ENCODE measurements at regions not wholly inside any gene's neighbourhood (a gene's known extent, or its start where the extent isn't known, plus 50 kb on each side); places are given as distances from the start of the nearest gene placed in this dataset.

DNA sequence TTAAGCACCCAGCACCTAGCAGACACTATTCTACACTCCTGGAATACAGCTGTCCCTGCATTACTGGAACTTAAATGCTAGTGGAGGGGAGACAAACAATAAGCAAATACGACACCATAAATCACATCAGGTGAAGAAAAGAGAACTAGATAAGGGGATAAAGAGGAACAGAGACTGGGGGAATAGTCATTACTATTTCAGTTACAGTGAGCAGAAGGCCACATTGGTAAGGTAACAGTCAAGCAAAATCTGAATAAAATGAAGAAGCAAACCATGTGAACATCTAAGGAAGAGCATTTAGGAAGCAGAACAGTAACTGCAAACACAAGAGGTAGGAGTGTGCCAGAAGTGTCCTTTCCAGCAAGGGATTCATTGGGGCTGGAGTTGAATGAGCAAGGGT is 77.0 kb upstream of the PTPRM start:
- TF ChIP-seq, protein P1, sequence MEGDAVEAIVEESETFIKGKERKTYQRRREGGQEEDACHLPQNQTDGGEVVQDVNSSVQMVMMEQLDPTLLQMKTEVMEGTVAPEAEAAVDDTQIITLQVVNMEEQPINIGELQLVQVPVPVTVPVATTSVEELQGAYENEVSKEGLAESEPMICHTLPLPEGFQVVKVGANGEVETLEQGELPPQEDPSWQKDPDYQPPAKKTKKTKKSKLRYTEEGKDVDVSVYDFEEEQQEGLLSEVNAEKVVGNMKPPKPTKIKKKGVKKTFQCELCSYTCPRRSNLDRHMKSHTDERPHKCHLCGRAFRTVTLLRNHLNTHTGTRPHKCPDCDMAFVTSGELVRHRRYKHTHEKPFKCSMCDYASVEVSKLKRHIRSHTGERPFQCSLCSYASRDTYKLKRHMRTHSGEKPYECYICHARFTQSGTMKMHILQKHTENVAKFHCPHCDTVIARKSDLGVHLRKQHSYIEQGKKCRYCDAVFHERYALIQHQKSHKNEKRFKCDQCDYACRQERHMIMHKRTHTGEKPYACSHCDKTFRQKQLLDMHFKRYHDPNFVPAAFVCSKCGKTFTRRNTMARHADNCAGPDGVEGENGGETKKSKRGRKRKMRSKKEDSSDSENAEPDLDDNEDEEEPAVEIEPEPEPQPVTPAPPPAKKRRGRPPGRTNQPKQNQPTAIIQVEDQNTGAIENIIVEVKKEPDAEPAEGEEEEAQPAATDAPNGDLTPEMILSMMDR (IDR thresholded peaks at IDR 0.05), result no peak
- TF ChIP-seq POLR2AphosphoS5 (IDR thresholded peaks at IDR 0.05) (no peak), POLR2A (IDR thresholded peaks at IDR 0.05) (no peak), EP300 (IDR thresholded peaks at IDR 0.05) (no peak)

Measured in sigmoid colon (tissue), 4 donors.